H1 (cell line): ENCODE measurements at regions not wholly inside any gene's neighbourhood (a gene's known extent, or its start where the extent isn't known, plus 50 kb on each side); places are given as distances from the start of the nearest gene placed in this dataset.

Source experiments
- BACH1 ChIP-seq: IDR thresholded peaks from 2 replicates; pipeline ENCODE4 v1.6.1; 2012; ENCODE audit warnings: low read length, improper control_type of control experiment
- CBX5 ChIP-seq: fragments of 300-800, 300-1000 bp; sonication (generic); IDR thresholded peaks from 2 replicates; pipeline ENCODE4 v1.7.1; 2016; ENCODE audit warnings: antibody characterized with exemption, low read length, low read depth
- MAX ChIP-seq: IDR thresholded peaks from 2 replicates; pipeline ENCODE4 v1.6.1; 2012; ENCODE audit warnings: inconsistent platforms
- POLR2AphosphoS5 ChIP-seq: IDR thresholded peaks from 2 replicates; pipeline ENCODE4 v1.6.1; 2011; ENCODE audit warnings: low read depth, low read length
- SP2 ChIP-seq: IDR thresholded peaks from 2 replicates; pipeline ENCODE4 v1.6.1; 2012; ENCODE audit warnings: mild to moderate bottlenecking, low read length, inconsistent platforms

GRCh38 chr17:27082775-27083154, 211.1 kb upstream of the WSB1 start (continued):
- no peak for TF ChIP-seq MAX
- no peak for TF ChIP-seq POLR2AphosphoS5
- TF ChIP-seq SP2: no peak
- TF ChIP-seq BACH1: no peak
- TF ChIP-seq CBX5: no peak
